NCI-H460 (cell line): ENCODE measurements at regions not wholly inside any gene's neighbourhood (a gene's known extent, or its start where the extent isn't known, plus 50 kb on each side); places are given as distances from the start of the nearest gene placed in this dataset.
"Not testable (repeated sequence)": the region's sequence is repeated elsewhere in the genome, so short reads cannot be mapped to it uniquely, and the experiment has no call there.

ENCODE experiments used
- DNase-seq: peaks from one replicate; pipeline ENCODE4 v3.0.0-alpha.2; 2016; ENCODE audit warnings: low read depth; ENCODE audit errors: extremely low read depth
- small RNA-seq, 2 experiments: library from RNA; depleted of rRNA; stranded (forward); fragments of <200 nt; gene quantifications; one replicate each; pipeline ENCODE3, GENCODE V24; 2014

DNA sequence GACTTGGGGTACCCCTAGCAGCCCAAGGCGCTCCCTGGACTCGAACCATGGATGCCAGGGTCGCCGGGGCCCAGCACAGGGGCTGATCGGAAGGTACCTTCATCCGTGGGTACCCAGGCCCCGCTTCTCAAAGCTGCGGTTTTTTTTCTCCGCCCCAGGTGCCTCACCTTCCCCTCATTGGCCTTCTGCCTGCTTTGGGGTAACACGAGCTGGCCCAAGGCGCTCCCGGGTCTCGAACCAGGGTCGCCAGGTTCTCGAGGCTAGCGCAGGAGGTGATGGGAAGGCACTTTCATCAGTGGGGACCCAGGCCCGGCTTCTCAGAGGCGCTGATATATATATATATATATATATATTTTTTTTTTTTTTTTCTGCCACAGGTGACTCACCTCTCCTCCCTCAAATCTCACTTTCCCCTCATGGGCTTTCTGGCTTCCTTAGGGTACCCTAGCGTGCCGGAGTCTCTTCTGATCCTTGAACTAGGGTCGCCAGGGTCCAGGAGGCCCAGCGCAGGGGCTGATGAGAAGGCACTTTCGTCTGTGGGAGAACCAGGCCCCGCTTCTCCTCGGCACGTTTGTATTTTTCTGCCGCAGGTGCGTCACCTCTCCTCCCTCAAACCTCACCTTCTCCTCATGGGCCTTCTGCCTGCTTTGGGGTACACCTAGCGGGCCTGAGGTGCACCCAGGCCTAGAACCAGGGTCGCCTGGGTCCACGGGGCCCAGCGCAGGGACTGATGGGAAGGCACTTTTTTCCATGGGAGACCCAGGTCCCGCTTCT is 1480.0 kb upstream of the TPTE start:
- not testable (repeated sequence) for DNase-seq

DNA sequence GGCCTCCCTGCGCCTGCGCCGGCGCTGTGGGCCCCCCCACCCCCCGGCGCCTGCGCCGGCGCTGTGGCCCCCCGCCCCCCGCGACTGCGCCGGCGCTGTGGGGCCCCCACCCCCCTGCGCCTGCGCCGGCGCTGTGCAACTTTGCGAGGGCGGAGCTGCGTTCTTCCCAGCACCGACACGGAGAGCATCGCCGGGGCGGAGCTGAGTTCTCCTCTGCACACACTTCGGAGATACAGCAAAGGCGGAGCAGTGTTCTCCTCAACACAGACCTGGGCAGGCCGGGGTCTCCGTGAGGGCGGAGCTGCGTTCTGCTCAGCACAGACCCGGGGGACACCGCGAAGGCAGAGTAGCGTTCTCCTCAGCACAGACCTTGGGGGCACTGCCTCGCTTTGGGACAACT is 1478.3 kb upstream of the TPTE start:
- not testable (repeated sequence) for DNase-seq

DNA sequence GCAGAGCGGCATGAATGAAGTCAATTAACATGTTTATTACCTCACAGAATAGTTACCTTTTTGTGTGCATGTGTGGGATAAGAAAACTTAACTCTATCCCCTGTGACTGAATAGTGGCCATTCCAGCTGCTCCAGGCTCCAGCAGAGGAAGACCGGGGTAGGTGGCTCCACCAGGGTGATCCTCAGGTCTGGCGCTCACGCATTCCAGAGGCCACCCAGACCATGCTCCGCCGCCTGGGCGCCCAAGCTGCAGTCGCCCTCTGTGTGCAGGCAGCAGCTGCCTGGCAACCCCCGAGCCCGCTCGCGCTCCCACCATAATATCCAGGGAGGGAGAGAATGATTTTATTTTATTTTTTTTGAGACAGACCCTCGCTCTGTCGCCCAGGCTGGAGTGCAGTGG is 1474.5 kb upstream of the TPTE start:
- DNase-seq = not testable (repeated sequence)

DNA sequence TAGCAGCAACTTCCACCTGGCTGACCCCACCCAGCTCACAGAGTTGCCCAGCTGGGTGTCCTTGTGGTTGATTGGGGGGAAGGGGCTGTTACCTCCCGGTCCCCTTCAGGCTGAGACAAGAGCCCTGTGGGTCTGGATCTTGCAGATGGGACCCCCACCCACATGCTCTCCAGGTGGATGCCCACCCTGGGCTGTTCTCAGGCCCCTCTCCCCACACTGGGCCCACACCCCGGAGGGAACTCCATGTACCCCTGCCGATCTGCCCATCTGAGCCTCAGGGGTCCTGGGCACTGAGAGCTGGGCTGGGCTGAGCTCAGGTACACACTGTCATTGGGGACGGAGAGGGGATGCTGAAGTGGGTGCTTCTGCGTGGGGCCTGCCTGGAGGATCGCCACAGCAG is 1453.9 kb upstream of the TPTE start:
- not testable (repeated sequence) for DNase-seq

DNA sequence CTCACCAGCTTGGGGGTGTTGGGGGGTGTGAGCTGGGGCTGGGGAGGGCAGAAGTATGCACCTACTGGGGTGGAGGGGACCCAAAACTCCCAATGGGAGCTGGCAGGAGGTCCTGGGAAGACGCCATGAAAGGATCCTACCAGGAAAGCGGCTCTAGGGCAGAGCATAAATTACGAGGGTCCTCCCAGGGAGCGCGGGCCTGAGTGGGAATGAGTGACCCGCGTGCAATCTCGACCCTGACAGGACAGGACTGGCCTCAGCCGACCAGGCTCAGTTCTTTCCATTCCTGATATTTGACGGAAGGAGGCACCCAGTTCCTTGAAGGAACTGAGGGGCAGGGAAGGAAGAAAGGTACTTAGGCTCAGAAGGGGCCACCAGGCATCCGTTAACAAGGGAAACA is 1452.8 kb upstream of the TPTE start:
- not testable (repeated sequence) for DNase-seq

DNA sequence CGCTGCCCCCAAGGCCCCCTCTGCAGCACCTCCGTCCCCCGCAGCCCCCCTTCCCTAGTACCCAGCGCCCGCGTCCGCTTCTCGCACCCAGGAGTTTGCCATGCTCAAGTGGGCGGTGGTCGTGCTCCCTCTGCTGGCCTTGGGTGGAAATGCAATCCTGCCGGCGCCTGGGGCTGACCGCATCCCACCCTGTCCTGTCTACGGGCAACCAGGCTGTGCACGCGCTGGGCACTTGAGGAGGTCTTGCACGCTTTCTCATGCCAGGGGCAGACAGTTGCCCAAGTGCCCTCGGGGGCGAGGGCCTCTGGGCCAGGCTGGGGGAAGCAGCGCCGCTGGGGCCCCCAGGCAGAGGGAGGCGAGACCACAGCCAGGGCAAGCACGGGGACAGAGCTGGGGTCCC is 1450.7 kb upstream of the TPTE start:
- DNase-seq = not testable (repeated sequence)

DNA sequence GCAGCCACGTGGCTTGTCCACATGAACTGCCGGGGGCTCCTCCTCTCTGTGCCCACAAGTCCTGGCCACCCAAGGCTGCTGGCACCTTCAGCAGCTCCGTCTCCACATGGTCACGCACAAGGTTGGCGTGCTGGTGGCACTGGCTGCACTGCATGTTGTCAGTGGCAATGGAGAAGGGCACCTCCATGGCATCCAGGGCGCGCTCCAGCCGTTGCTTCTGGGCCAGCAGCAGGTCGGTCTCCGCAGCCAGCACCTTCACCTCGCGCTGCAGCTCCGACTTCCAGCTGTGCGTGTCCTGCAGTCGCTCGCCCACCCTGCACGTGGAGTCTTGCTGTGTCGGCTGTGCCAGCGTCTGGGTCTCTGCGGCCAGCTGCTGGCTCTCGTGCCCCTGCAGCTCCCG is 1448.4 kb upstream of the TPTE start:
- not testable (repeated sequence) for DNase-seq

DNA sequence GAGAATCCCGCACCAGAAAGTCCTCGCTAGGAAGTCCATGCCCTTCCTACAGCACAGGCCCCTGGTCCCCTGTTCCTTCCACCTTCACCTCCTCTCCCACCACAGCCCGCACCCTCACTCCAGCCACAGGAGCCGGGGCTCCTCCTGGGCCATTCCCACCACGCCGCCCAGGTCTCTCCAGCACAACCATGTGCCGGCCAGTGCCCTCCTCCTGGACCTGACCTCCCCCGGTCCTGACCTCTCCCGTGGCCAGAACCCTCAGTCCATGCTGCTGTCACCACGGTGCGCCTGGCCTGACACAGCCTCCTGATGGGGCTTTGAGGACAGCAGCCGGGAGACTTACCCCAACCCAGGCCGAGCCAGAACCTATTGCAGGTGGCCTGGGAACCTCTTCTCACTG is 1446.6 kb upstream of the TPTE start:
- DNase-seq = not testable (repeated sequence)

DNA sequence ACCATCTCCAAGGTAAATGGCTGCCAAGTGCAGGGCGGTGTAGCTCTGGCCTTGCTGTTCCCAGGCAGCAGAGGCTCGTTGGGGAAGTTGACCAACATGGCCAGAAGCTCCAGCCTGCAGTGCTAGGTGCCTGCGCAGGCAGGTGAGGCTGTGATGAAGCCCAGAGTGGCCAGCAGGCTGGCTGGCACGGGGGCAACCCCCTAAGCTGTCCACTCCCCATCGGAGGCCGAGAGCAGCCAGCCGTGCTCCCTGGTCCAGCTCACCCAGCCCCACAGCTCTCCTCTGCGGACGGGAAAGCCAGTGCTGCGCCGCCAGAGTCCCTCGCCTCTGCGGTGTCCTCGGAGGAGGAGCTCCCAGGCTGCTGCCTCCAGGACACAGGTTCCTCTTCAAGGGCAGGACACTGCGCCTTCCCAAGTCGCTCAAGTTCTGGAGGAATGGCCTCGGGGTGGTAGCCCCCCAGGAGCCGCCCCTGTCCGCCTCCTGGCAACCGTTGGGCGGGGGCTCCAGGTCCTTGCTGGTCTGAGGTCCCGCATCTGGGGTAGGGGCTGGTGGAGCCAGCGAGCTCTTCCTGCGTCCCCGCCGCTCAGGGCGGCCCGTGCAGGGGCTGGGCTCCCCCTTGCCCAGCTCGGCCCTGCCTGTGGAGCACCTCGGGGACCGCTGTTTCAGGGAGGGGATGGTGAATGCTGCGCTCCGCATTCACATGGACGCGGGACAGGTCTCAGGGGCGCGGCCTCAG is 1438.1 kb upstream of the TPTE start:
- not testable (repeated sequence) for DNase-seq

DNA sequence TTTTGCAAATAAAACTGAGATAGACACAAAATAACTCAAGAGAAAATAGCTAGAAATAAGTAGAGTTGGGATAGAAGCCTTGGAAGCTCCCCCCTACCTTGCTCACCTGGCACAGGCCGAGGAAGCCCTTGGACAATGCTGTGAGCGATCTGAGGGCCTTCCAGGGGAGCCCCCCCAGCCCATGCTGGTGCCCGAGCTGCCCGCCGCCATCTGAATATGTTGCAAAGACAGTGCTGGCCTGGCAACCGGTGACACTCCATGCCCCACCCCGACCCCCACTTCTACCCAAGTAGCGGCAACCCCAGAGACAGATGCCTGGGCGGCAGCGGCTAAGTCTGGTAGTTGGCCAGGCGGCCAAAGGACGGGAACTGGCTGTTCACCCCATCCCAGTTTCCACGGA is 1435.1 kb upstream of the TPTE start:
- not testable (repeated sequence) for DNase-seq

DNA sequence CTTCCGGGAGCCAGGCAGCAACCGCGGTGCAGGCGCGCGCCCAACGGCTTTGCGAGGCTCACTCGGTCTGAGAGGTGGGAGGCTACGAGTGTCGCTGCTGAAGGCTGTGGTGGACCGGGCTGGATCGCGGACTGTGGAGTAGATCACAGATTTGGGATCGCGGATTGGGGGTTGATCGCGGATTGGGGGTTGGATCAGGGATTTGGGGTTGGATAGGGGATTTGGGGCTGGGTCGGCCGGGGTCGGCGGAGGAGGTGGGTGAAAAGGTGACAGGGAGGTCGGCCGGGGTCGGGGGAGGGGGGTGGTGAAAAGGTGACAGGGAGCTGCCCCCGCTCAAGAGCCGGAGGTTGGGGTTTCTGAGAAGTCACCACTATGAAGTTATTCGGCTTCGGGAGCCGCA is 1433.6 kb upstream of the TPTE start:
- not testable (repeated sequence) for DNase-seq

DNA sequence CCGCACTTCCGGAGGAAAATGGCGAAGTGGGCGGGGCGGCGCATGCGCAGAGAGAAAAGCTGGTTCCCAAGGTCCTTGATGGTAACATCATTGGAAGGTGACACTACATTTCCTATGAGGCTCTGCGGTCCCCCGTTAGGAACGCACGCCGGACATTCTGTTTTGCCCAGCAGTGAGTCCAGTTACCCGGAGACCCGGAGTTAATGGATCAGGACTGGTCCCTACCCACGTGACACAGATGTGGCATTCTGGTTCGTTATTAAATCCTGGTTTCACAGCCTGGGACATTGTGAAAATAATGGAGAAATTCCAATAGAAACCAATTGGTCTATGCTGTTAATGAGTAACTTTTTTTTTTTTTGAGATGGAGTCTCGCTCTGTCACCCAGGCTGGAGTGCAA is 1391.6 kb upstream of the TPTE start:
- DNase-seq = not testable (repeated sequence)

DNA sequence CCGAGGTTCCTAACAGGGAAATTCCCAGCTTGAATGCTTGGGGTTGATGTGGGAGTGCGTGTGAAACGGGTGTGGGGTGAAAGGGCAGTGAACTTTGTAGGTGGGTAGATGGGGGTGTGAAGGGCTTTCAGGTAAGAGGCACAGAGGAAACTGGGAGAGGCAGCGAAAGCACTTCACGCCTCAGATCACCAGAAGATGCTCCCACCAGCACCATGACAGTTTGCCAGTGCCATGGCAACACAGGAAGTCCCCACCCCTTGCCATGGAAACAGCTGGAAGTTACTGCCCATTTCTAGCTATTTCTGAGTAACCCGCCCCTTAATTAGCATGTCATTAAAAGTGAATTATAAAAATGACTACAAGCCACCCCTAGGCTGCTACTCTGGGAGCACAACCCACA is 1390.6 kb upstream of the TPTE start:
- not testable (repeated sequence) for DNase-seq

Small RNA genes in the stretch of these regions (small RNA-seq; reads per million reads assigned to genes)
- 0 reads per million in 2 experiments for gene CR392039.1
